Retinal pigment epithelial cell (primary cell): ENCODE measurements at regions not wholly inside any gene's neighbourhood (a gene's known extent, or its start where the extent isn't known, plus 50 kb on each side); places are given as distances from the start of the nearest gene placed in this dataset.

Experiments
- DNase-seq: peaks from one replicate; pipeline ENCODE4 v3.0.0-alpha.2; 2010; ENCODE audit warnings: low read depth
- H3K4me3 ChIP-seq: 2 replicates; pipeline ENCODE4 v1.5.1; 2011; ENCODE audit warnings: mild to moderate bottlenecking, low read length, control low read depth, moderate library complexity
- TF ChIP-seq, protein P1 (sequence below): conservative IDR thresholded peaks from 2 replicates; pipeline ENCODE4 v1.5.1; 2011; ENCODE audit warnings: low read depth, low read length, control low read depth, inconsistent platforms

- TF ChIP-seq, protein P1, sequence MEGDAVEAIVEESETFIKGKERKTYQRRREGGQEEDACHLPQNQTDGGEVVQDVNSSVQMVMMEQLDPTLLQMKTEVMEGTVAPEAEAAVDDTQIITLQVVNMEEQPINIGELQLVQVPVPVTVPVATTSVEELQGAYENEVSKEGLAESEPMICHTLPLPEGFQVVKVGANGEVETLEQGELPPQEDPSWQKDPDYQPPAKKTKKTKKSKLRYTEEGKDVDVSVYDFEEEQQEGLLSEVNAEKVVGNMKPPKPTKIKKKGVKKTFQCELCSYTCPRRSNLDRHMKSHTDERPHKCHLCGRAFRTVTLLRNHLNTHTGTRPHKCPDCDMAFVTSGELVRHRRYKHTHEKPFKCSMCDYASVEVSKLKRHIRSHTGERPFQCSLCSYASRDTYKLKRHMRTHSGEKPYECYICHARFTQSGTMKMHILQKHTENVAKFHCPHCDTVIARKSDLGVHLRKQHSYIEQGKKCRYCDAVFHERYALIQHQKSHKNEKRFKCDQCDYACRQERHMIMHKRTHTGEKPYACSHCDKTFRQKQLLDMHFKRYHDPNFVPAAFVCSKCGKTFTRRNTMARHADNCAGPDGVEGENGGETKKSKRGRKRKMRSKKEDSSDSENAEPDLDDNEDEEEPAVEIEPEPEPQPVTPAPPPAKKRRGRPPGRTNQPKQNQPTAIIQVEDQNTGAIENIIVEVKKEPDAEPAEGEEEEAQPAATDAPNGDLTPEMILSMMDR: no peak
- DNase-seq: no peak
- no peak overlapping the region for H3K4me3 ChIP-seq
These were observed 444.9 kb downstream of the DMAC1 start for GRCh38 chr9:7354704-7355103.

- no peak for DNase-seq
- TF ChIP-seq, protein P1: no peak
These were observed 450.9 kb downstream of the DMAC1 start for GRCh38 chr9:7348692-7349091.

DNA sequence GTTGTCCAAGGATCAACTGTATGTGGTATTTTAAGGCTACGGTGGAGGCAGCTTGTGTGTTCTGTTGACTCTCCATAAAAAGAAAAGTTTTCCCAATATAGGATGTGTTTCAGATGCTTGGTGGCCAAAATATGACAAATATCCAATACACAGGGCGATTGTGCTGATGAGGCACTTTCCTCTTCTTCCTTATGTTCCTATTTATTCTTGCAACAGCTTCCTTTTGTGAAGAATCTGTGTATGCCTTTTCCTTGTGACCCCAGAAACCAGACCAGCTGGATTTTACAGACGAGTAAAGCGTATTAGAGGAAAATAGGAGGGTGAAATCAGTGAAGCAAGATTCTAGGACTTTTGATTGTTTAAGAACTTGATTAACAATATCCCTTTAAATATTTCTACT lies 452.0 kb downstream of the DMAC1 start:
- no peak for DNase-seq
- no peak overlapping the region for H3K4me3 ChIP-seq
- TF ChIP-seq, protein P1: no peak

More at GRCh38 chr9:7348692-7349091, 450.9 kb downstream of the DMAC1 start:
- no peak overlapping the region for H3K4me3 ChIP-seq

DNA sequence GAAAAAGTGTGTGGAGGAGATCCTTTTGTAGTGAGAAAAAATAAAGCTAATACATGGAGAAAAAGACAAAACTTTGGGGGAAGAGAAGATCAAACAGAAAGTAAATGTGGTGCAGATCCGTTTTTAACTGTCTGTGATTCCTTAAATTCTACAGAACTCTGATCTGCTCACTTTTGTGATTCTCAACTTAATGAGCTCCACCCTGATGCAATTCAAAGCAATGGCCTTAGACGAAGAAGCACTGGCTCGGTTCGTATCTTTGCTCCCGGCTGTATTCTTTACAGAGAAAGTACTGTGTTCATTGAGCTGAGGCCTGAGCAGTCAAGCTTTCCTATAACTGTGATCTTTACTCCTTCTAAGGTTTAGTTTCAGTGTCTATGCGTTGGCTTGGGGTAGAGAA lies 453.4 kb downstream of the DMAC1 start:
- TF ChIP-seq, protein P1: no peak
- no peak overlapping the region for H3K4me3 ChIP-seq
- no peak for DNase-seq

DNA sequence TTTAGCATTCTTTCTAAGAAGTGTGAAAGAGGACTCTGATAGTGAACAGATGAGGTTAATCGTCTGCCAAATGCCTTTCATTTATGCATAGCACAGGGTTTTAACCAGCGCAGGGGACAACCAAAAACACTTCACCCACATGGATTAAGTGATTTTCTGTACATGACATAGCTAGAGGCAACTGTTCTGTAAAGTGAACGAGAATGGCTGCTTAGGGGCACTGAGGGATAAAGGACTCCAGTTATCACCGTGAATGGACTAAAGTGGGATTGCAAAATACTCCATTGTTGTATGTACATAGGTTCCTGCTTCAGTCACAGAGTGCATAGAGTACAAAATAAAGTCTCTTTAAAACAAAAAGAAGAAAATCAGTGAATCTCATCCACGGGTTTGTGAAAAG lies 456.8 kb downstream of the DMAC1 start:
- TF ChIP-seq, protein P1: no peak
- DNase-seq: no peak
- no peak overlapping the region for H3K4me3 ChIP-seq

- no peak overlapping the region for H3K4me3 ChIP-seq
- no peak for DNase-seq
- TF ChIP-seq, protein P1: peak; percentile 33
These were observed 457.3 kb downstream of the DMAC1 start for GRCh38 chr9:7342229-7342628.

GRCh38 chr9:7341571-7341970 lies 458.0 kb downstream of the DMAC1 start:
- H3K4me3 ChIP-seq: no peak overlapping the region
- TF ChIP-seq, protein P1: no peak

More at GRCh38 chr9:7341571-7341970, 458.0 kb downstream of the DMAC1 start:
- no peak for DNase-seq
